ENCODE measurements at regions not wholly inside any gene's neighbourhood (a gene's known extent, or its start where the extent isn't known, plus 50 kb on each side); places are given as distances from the start of the nearest gene placed in this dataset.

DNA sequence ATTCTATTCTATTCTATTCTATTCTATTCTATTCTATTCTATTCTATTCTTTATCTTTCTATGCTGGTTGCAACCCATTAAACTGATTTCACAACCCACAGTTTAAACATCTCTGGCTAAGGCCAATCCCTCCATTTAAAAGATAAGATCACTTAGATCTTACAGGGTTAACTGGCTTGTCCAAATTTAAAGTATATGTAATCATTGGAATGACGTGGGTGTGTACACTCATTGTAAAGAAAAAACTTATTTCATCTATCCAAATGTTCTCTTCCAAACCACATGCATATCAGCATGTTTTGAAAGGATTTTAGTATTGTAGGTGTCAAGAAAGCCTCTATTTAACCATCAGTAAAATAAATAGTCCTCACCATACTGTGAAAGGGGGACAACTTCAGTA lies 299.6 kb upstream of the RUNX1 start:
- no peak for TF ChIP-seq CTCF (IDR thresholded peaks at IDR 0.05)
- TF ChIP-seq POLR2A (IDR thresholded peaks at IDR 0.05), result no peak
